ENCODE measurements at regions not wholly inside any gene's neighbourhood (a gene's known extent, or its start where the extent isn't known, plus 50 kb on each side); places are given as distances from the start of the nearest gene placed in this dataset.

DNA sequence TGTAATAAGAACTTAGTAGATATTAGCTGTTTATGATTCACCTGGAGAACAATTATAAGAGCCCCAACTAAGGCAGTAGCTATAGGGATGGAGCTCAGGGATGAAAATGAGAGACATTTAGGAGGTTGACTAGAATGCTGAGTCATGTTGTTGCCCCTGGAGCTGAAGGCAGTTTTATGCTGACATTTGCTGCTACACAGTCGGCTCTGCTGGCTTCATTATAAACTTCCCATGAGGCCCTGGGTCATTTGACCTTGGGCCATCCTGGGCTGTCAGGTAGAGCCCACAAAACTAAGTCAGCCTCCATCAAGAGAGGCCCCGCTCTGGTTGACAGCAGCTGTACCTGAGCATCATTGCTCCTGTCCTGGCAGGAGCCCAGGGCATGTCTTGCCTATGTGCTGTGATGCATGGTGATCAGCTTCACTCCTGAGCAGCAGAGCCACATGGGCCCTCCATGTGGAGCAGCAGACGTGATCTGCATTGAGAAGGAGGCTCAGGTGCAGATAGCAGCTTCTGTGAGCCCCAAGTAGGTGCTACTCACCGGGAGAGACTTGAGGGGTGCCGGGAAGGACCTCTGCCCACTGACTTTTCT is 112.4 kb downstream of the TBX19 start:
- no peak overlapping the region for H3K4me2 ChIP-seq (ENCODE audit: low read depth, low read length)
- CTCF ChIA-PET = no interaction called here
- H2BK120ac ChIP-seq (ENCODE audit: low read depth, low read length) = no peak overlapping the region
- no peak overlapping the region for H2BK15ac ChIP-seq (ENCODE audit: low read depth, low read length)
- 100% methylated on average over 1 of the region's 5 CpGs; no CpG with 5 or more reads in 1 of the 2 experiments for WGBS, 2 experiments (ENCODE audit: extremely low coverage in 2 of 2, insufficient read length in 1 of 2)
- DNase-seq (no peak), ATAC-seq (ENCODE audit: low read depth) (no peak)
- no peaks in the 10 kb centered on the region for H4K20me1 ChIP-seq (ENCODE audit: insufficient read depth, low read length)
- H3K56ac ChIP-seq (ENCODE audit: extremely low read depth, insufficient read depth, low read length) = no peak overlapping the region
- no peak overlapping the region for H3K4me3 ChIP-seq (ENCODE audit: insufficient read depth, low read depth, low read length)
- no peak overlapping the region for H3K4ac ChIP-seq (ENCODE audit: low read depth, low read length)
- no peak overlapping the region for H3K18ac ChIP-seq (ENCODE audit: low read depth, low read length)
- no peak overlapping the region for H2BK20ac ChIP-seq (ENCODE audit: low read depth, low read length)
- no peak overlapping the region for H3K23ac ChIP-seq (ENCODE audit: low read depth, low read length)
- no peak overlapping the region for H3K9ac ChIP-seq (ENCODE audit: low read depth, low read length)
- no peak overlapping the region for H4K5ac ChIP-seq (ENCODE audit: low read depth, low read length)
- H3K27ac ChIP-seq (ENCODE audit: insufficient read depth, low read length) = no peak overlapping the region
- no peak overlapping the region for H2AK5ac ChIP-seq (ENCODE audit: low read depth, low read length)
- dilution Hi-C loops (cut with HindIII; ENCODE audit: low sequenced_read_pairs, unreplicated experiment) = no loop called here
- no peak overlapping the region for H4K8ac ChIP-seq (ENCODE audit: low read depth in 2 of 2, low read length in 2 of 2)
- POLR2A ChIA-PET (ENCODE audit: unreplicated experiment) = no interaction called here
- no TSS peak for BruUV-seq (replicated peaks)
- no peaks in the 10 kb centered on the region for H3K9me1 ChIP-seq (ENCODE audit: insufficient read depth, low read length)
- intact Hi-C loops (cut with micrococcal nuclease) = no loop called here
- H4K91ac ChIP-seq (ENCODE audit: insufficient read depth, low read depth, low read length) = no peak overlapping the region
- H2AK9ac ChIP-seq (replicated peaks; ENCODE audit: low read depth, low read length, poor library complexity) = no peak overlapping the region
- in situ Hi-C loops (cut with MboI; ENCODE audit: low sequenced_read_pairs) = no loop called here
- H2AFZ ChIP-seq (replicated peaks; ENCODE audit: low read length, poor library complexity) = no peak overlapping the region
- H3K79me1 ChIP-seq (ENCODE audit: low read depth in 1 of 2, low read length in 2 of 2) = no peaks in the 10 kb centered on the region
- no peaks in the 10 kb centered on the region for H3K9me3 ChIP-seq (ENCODE audit: control insufficient read depth, insufficient read depth, low read length)
- H3K14ac ChIP-seq (replicated peaks; ENCODE audit: low read depth, low read length) = no peak overlapping the region
- H3K4me1 ChIP-seq (ENCODE audit: control insufficient read depth, insufficient read depth, low read length) = no peaks in the 10 kb centered on the region
- no peaks in the 10 kb centered on the region; the same call in 1 of the 2 replicates for H3K27me3 ChIP-seq (ENCODE audit: control insufficient read depth, insufficient read depth, low read length)
- no peak overlapping the region for H2BK5ac ChIP-seq (ENCODE audit: low read depth, low read length, poor library complexity, severe bottlenecking)
- H3K36me3 ChIP-seq (ENCODE audit: control insufficient read depth, insufficient read depth, low read length) = no peaks in the 10 kb centered on the region
- TF ChIP-seq, protein P1, sequence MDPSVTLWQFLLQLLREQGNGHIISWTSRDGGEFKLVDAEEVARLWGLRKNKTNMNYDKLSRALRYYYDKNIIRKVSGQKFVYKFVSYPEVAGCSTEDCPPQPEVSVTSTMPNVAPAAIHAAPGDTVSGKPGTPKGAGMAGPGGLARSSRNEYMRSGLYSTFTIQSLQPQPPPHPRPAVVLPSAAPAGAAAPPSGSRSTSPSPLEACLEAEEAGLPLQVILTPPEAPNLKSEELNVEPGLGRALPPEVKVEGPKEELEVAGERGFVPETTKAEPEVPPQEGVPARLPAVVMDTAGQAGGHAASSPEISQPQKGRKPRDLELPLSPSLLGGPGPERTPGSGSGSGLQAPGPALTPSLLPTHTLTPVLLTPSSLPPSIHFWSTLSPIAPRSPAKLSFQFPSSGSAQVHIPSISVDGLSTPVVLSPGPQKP (IDR thresholded peaks at IDR 0.05; ENCODE audit: borderline replicate concordance, low read depth, low read length) = no peak
- TF ChIP-seq CHD1 (IDR thresholded peaks at IDR 0.05; ENCODE audit: low read depth, low read length) (no peak), BHLHE40 (IDR thresholded peaks at IDR 0.05; ENCODE audit: low read depth, low read length) (no peak), MAFK (IDR thresholded peaks at IDR 0.05; ENCODE audit: low read depth, low read length) (peak; percentile 67), RCOR1 (IDR thresholded peaks at IDR 0.05; ENCODE audit: insufficient replicate concordance, low read length) (no peak), NFE2L2 (IDR thresholded peaks at IDR 0.05; ENCODE audit: low read depth, low read length) (peak; percentile 89)
